ENCODE measurements at regions not wholly inside any gene's neighbourhood (a gene's known extent, or its start where the extent isn't known, plus 50 kb on each side); places are given as distances from the start of the nearest gene placed in this dataset.

GRCh38 chr4:79653871-79654270, 245.8 kb upstream of the GK2 start:
- no peak overlapping the region for H3K4me3 ChIP-seq (replicated peaks in 1 of 3; ENCODE audit: insufficient read depth in 1 of 3, low read depth in 1 of 3, low read length in 3 of 3)
- H3K79me2 ChIP-seq (ENCODE audit: control insufficient read depth, insufficient read depth, low read length): no peaks in the 10 kb centered on the region
- H3K9me3 ChIP-seq (replicated peaks; ENCODE audit: control insufficient read depth, insufficient read depth, low read length): no peaks in the 10 kb centered on the region
- no peak overlapping the region for H3K27ac ChIP-seq (ENCODE audit: insufficient read depth, low read depth, low read length)
- FAIRE-seq (no peak), DNase-seq (ENCODE audit: low read depth, low spot score) (no peak)
- POLR2A ChIA-PET: no interaction called here
- H3K4me2 ChIP-seq (ENCODE audit: insufficient read depth, low read length): no peak overlapping the region
- H4K20me1 ChIP-seq (replicated peaks; ENCODE audit: control insufficient read depth, extremely low read depth, insufficient read depth, low read length): no peaks in the 10 kb centered on the region
- CTCF ChIA-PET: no interaction called here
- peaks cover 29% of the 10 kb centered on the region for H3K4me1 ChIP-seq (ENCODE audit: control insufficient read depth, extremely low read depth, insufficient read depth, low read length)
- intact Hi-C loops (cut with micrococcal nuclease) (loop anchor here (5.0 kb wide), 3 partner anchors 548 to 1792 kb away; partner anchors contain the start of gene MRPL1), dilution Hi-C loops (cut with MboI; ENCODE audit: extremely low pct_ligation_motif_present, low sequenced_read_pairs) (no loop called here)
- no peaks in the 10 kb centered on the region for H3K36me3 ChIP-seq (ENCODE audit: control insufficient read depth in 2 of 2, extremely low read depth in 1 of 2, insufficient read depth in 2 of 2, low read length in 2 of 2)
- no TSS peak for BruUV-seq (replicated peaks)
- H3K9ac ChIP-seq (replicated peaks; ENCODE audit: extremely low read depth, insufficient read depth, low read length): no peak overlapping the region
- TF ChIP-seq FOS (IDR thresholded peaks at IDR 0.05; ENCODE audit: borderline replicate concordance, insufficient read depth, low read length) (no peak), GATA2 (IDR thresholded peaks at IDR 0.05; ENCODE audit: insufficient read depth, insufficient read length, low read depth, low read length) (no peak), JUN (IDR thresholded peaks at IDR 0.05; ENCODE audit: borderline replicate concordance, insufficient read depth, insufficient read length, low read depth) (no peak), POLR2AphosphoS5 (IDR thresholded peaks at IDR 0.05; ENCODE audit: insufficient read depth, low read depth, low read length) (no peak), CTCF (IDR thresholded peaks at IDR 0.05; ENCODE audit: extremely low read depth in 1 of 2, insufficient read depth in 1 of 2, low read depth in 1 of 2, low read length in 2 of 2) (no peak), EZH2 (IDR thresholded peaks at IDR 0.05; ENCODE audit: borderline replicate concordance, low read depth, low read length, severe bottlenecking) (no peak), MYC (IDR thresholded peaks at IDR 0.05; ENCODE audit: low read depth, low read length) (no peak), POLR2A (IDR thresholded peaks at IDR 0.05; ENCODE audit: low read depth, low read length) (no peak)
- TF ChIP-seq, protein P1, sequence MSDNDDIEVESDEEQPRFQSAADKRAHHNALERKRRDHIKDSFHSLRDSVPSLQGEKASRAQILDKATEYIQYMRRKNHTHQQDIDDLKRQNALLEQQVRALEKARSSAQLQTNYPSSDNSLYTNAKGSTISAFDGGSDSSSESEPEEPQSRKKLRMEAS (IDR thresholded peaks at IDR 0.05; ENCODE audit: insufficient read depth, insufficient read length): no peak
- no peaks in the 10 kb centered on the region for H3K9me1 ChIP-seq (replicated peaks; ENCODE audit: control insufficient read depth, extremely low read depth, insufficient read depth, low read length)
- no peaks in the 10 kb centered on the region for H3K27me3 ChIP-seq (ENCODE audit: control insufficient read depth in 2 of 2, insufficient read depth in 2 of 2, low read length in 2 of 2)
- H2AFZ ChIP-seq (ENCODE audit: low read depth, low read length): no peak overlapping the region
